GM12878 (cell line): ENCODE measurements at regions not wholly inside any gene's neighbourhood (a gene's known extent, or its start where the extent isn't known, plus 50 kb on each side); places are given as distances from the start of the nearest gene placed in this dataset.

Source experiments
- ATAC-seq: fragments of 200-7000 bp; cut with Tn5 transposase; 3 replicates; pipeline ENCODE4 v1.9.1; 2020; ENCODE audit warnings: mild to moderate bottlenecking, moderate library complexity
- BruUV-seq: library from RNA; stranded (reverse); fragments of 400-500 nt; replicated peaks from 2 replicates; lab custom pipeline; 2021; lab: Mats Ljungman, UMichigan
- CTCF ChIA-PET: fragments of 300-600 bp; sonication (Branson Sonifier 250); formaldehyde crosslinking; extraction: SDS; loops from one replicate; lab custom pipeline; 2021; ENCODE audit warnings: inconsistent platforms; lab: Yijun Ruan, JAX
- POLR2A ChIA-PET: fragments of 350-600 bp; formaldehyde crosslinking; extraction: SDS; loops from one replicate; lab custom pipeline; 2021; ENCODE audit warnings: inconsistent platforms; lab: Charles Lee
- RAD21 ChIA-PET: fragments of 300-600 bp; sonication (Branson Sonifier 250); formaldehyde crosslinking; loops from one replicate; lab custom pipeline; 2023; ENCODE audit warnings: antibody characterized with exemption; ENCODE audit not compliant: unreplicated experiment; lab: Charles Lee
- SMC1A ChIA-PET: fragments of 300-600 bp; sonication (Branson Sonifier 250); formaldehyde crosslinking; loops from one replicate; lab custom pipeline; 2023; ENCODE audit not compliant: unreplicated experiment, uncharacterized antibody; lab: Charles Lee
- DNase-seq: peaks from one replicate; pipeline ENCODE4 v3.0.0-alpha.2; 2011; ENCODE audit warnings: low read depth, low spot score
- FAIRE-seq: peaks from 3 replicates; lab custom pipeline; 2011; peaks lifted over from hg19 to GRCh38; lab: Jason Lieb, UNC
- H2AFZ ChIP-seq: 2 replicates; pipeline ENCODE4 v1.6.0; 2011; ENCODE audit warnings: low read depth, low read length, control low read depth; ENCODE audit not compliant: control insufficient read depth
- H3K27ac ChIP-seq: 2 replicates; pipeline ENCODE4 v1.5.1; 2011; ENCODE audit warnings: control low read depth; ENCODE audit not compliant: control insufficient read depth, insufficient read depth
- H3K27me3 ChIP-seq, 2 experiments: replicated peaks in 1 of 2; 2 replicates each; pipeline versions ENCODE4 v1.6.0 to v1.6.1; 2011; ENCODE audit warnings: low read length in 1 of 2; ENCODE audit not compliant: control insufficient read depth in 2 of 2, insufficient read depth in 2 of 2
- H3K36me3 ChIP-seq, 2 experiments: 2 replicates each; pipeline ENCODE4 v1.5.1; 2011; ENCODE audit warnings: low read length in 1 of 2; ENCODE audit not compliant: control insufficient read depth in 2 of 2, insufficient read depth in 2 of 2
- H3K4me1 ChIP-seq: 2 replicates; pipeline ENCODE4 v1.6.1; 2011; ENCODE audit warnings: mild to moderate bottlenecking, low read length, moderate library complexity, mixed read lengths; ENCODE audit not compliant: control insufficient read depth, insufficient read depth
- H3K4me2 ChIP-seq: 2 replicates; pipeline ENCODE4 v1.6.0; 2011; ENCODE audit warnings: control low read depth; ENCODE audit not compliant: control insufficient read depth, insufficient read depth
- H3K4me3 ChIP-seq: fragments of 200-600 bp; sonication (generic); 2 replicates; pipeline ENCODE4 v1.5.1; 2016
- H3K79me2 ChIP-seq: 2 replicates; pipeline ENCODE4 v1.6.0; 2011; ENCODE audit warnings: low read length; ENCODE audit not compliant: control insufficient read depth, insufficient read depth
- H3K9ac ChIP-seq: 2 replicates; pipeline ENCODE4 v1.8.0; 2011; ENCODE audit warnings: low read length, control low read depth, mixed read lengths; ENCODE audit not compliant: control insufficient read depth, insufficient read depth
- H3K9me3 ChIP-seq: replicated peaks from 3 replicates; pipeline ENCODE4 v1.5.1; 2011; ENCODE audit warnings: mild to moderate bottlenecking, low read length; ENCODE audit not compliant: control insufficient read depth, insufficient read depth
- H4K20me1 ChIP-seq: 2 replicates; pipeline ENCODE4 v1.6.0; 2011; ENCODE audit not compliant: control insufficient read depth, insufficient read depth
- POLR2A ChIP-seq: IDR thresholded peaks from 2 replicates; pipeline ENCODE4 v1.6.1; 2011; ENCODE audit warnings: low read depth, mild to moderate bottlenecking, low read length
- SMAD5 ChIP-seq: IDR thresholded peaks from 2 replicates; pipeline ENCODE4 v1.6.1; 2016; ENCODE audit warnings: antibody characterized with exemption, low read depth
- SUZ12 ChIP-seq: fragments of 200-600 bp; sonication (generic); IDR thresholded peaks from one replicate; pipeline ENCODE4 v1.6.1; 2018; ENCODE audit warnings: antibody characterized with exemption, mild to moderate bottlenecking; ENCODE audit not compliant: unreplicated experiment
- ZNF384 ChIP-seq: IDR thresholded peaks from 2 replicates; pipeline ENCODE4 v1.6.1; 2012; ENCODE audit warnings: low read depth, mild to moderate bottlenecking, low read length, improper control_type of control experiment, borderline replicate concordance
- WGBS: methylation state at CpG from one replicate; pipeline ENCODE4 v1.1.6; 2016; ENCODE audit warnings: low lambda C conversion rate; ENCODE audit not compliant: insufficient replicate concordance, insufficient coverage; ENCODE audit errors: missing lambda C conversion rate; 5-methylcytosine and 5-hydroxymethylcytosine counted together
- in situ Hi-C: fragments of 300-500 bp; cut with MboI; formaldehyde crosslinking; loops from 9 replicates; pipeline ENCODE4 v1.14.3; 2018; ENCODE audit warnings: mixed read lengths
- intact Hi-C: fragments of 100-400 bp; cut with micrococcal nuclease; formaldehyde crosslinking; loops from one replicate; pipeline ENCODE4 v1.14.2; 2022; ENCODE audit not compliant: unreplicated experiment
- TF ChIP-seq, protein P1 (sequence below), 3 experiments: IDR thresholded peaks in 2 of 3; conservative IDR thresholded peaks in 1 of 3; 2 replicates each; pipeline ENCODE4 v1.5.1; 2011; ENCODE audit warnings: low read depth in 3 of 3, low read length in 3 of 3, mild to moderate bottlenecking in 3 of 3, control low read depth in 2 of 3, moderate library complexity in 2 of 3, inconsistent platforms in 1 of 3, mixed read lengths in 1 of 3; ENCODE audit not compliant: control insufficient read depth in 2 of 3, insufficient read depth in 1 of 3; ENCODE audit errors: extremely low read depth in 1 of 3
- TF ChIP-seq, protein P2 (sequence below): IDR thresholded peaks from 2 replicates; pipeline ENCODE4 v1.6.1; 2012; ENCODE audit warnings: improper control_type of control experiment, low read depth, low read length; ENCODE audit not compliant: insufficient replicate concordance

DNA sequence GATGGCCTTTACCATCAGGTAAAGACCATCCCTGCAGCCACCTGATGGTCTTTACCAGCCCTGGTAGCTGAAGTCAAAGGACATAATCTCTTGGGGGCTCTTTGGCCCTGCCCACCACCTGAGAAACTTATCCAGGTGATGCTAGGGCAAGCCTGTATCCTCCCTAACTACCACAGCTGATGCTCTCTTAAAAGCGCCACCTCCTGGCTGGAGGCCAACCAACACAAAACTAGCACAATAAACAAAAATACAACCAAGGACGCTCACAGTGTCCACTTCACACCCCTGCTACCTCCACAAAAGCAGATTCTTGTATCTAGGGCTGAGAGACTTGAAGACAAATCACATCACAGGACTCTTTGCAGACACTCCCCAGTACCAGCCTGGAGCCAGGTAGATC, 357.1 kb upstream of the POU3F1 start:
- no peak overlapping the region for H3K4me2 ChIP-seq
- DNase-seq (no peak), ATAC-seq (no peak), FAIRE-seq (no peak)
- no peaks in the 10 kb centered on the region; the same call in 1 of the 3 replicates for H3K9me3 ChIP-seq
- RAD21 ChIA-PET, result interaction anchor here (1.2 kb wide), 1 partner anchor 310 kb away, joined by 3 read pairs; no protein-coding TSS in a partner anchor
- no peaks in the 10 kb centered on the region for H3K36me3 ChIP-seq
- H3K27me3 ChIP-seq, result no peaks in the 10 kb centered on the region
- H3K4me3 ChIP-seq, result no peak overlapping the region
- in situ Hi-C loops, result no loop called here
- intact Hi-C loops, result no loop called here
- POLR2A ChIA-PET, result no interaction called here
- no TSS peak for BruUV-seq
- CTCF ChIA-PET, result interaction anchor here (0.7 to 2.1 kb wide), 8 partner anchors 9 to 432 kb away, joined by 3 to 9 read pairs (median 4); no protein-coding TSS in a partner anchor
- no peak overlapping the region for H2AFZ ChIP-seq
- TF ChIP-seq, protein P1, sequence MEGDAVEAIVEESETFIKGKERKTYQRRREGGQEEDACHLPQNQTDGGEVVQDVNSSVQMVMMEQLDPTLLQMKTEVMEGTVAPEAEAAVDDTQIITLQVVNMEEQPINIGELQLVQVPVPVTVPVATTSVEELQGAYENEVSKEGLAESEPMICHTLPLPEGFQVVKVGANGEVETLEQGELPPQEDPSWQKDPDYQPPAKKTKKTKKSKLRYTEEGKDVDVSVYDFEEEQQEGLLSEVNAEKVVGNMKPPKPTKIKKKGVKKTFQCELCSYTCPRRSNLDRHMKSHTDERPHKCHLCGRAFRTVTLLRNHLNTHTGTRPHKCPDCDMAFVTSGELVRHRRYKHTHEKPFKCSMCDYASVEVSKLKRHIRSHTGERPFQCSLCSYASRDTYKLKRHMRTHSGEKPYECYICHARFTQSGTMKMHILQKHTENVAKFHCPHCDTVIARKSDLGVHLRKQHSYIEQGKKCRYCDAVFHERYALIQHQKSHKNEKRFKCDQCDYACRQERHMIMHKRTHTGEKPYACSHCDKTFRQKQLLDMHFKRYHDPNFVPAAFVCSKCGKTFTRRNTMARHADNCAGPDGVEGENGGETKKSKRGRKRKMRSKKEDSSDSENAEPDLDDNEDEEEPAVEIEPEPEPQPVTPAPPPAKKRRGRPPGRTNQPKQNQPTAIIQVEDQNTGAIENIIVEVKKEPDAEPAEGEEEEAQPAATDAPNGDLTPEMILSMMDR (IDR thresholded peaks at IDR 0.05 in 2 of 3, conservative IDR thresholded peaks at IDR 0.05 in 1 of 3; ENCODE audit: control insufficient read depth in 2 of 3, extremely low read depth in 1 of 3, insufficient read depth in 1 of 3, low read depth in 3 of 3, low read length in 3 of 3), result peak in 2 of 3 experiments; percentile 6 to 13; a peak in 1 of 6 replicates
- no peak for TF ChIP-seq SMAD5
- TF ChIP-seq, all 136 proteins: peak for 1
- no peak overlapping the region for H3K27ac ChIP-seq
- 64% methylated on average over 2 of the region's 2 CpGs for WGBS
- SMC1A ChIA-PET, result interaction anchor here (1.3 to 2.1 kb wide), 3 partner anchors 11 to 376 kb away, joined by 3 to 6 read pairs (median 5); no protein-coding TSS in a partner anchor
- no peak overlapping the region for H3K9ac ChIP-seq
- H3K4me1 ChIP-seq, result no peaks in the 10 kb centered on the region
- H4K20me1 ChIP-seq, result no peaks in the 10 kb centered on the region
- H3K79me2 ChIP-seq, result no peaks in the 10 kb centered on the region

DNA sequence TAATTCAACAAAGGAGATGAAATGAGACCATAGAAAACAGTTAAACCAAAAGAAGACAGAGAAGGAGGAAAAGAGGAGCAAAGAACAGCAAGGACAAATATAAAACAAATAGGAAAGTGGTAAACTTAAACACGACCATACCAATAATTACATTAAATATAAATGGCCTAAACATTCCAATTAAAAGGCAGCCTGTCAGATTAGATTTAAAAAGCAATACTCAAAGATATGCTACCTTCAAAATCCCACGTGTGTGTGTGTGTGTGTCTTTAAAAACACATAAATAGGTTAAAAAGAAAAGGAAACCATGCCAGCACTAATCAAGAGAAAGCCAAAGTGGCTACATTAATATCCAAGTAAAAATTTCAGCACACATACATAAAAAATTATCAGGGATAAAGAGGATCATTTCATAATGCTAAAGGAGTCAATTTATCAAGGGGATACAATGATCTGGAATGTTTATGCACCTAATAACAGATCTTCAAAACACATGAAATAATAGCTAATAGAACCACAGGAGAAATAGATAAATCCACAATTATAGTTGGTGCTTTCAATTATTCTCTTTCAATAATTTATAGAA, 355.7 kb upstream of the POU3F1 start:
- ATAC-seq (no peak), FAIRE-seq (no peak), DNase-seq (no peak)
- POLR2A ChIA-PET, result no interaction called here
- CTCF ChIA-PET, result interaction anchor here (2.1 kb wide), 1 partner anchor 8 kb away, joined by 7 read pairs; no protein-coding TSS in a partner anchor
- BruUV-seq, result no TSS peak
- RAD21 ChIA-PET, result no interaction called here
- 5% methylated on average over 2 of the region's 2 CpGs for WGBS
- H3K4me1 ChIP-seq, result no peaks in the 10 kb centered on the region
- no peak overlapping the region for H3K4me3 ChIP-seq
- intact Hi-C loops, result no loop called here
- no peaks in the 10 kb centered on the region for H3K79me2 ChIP-seq
- no peak overlapping the region for H3K9ac ChIP-seq
- in situ Hi-C loops, result no loop called here
- no peaks in the 10 kb centered on the region for H3K36me3 ChIP-seq
- SMC1A ChIA-PET, result interaction anchor here (2.1 kb wide), 1 partner anchor 375 kb away, joined by 6 read pairs; no protein-coding TSS in a partner anchor
- H3K27ac ChIP-seq, result no peak overlapping the region
- no peaks in the 10 kb centered on the region for H4K20me1 ChIP-seq
- no peaks in the 10 kb centered on the region; the same call in 1 of the 3 replicates for H3K9me3 ChIP-seq
- H3K27me3 ChIP-seq, result no peaks in the 10 kb centered on the region
- no peak overlapping the region for H3K4me2 ChIP-seq
- H2AFZ ChIP-seq, result no peak overlapping the region
- no peak for TF ChIP-seq ZNF384
- TF ChIP-seq, protein P2, sequence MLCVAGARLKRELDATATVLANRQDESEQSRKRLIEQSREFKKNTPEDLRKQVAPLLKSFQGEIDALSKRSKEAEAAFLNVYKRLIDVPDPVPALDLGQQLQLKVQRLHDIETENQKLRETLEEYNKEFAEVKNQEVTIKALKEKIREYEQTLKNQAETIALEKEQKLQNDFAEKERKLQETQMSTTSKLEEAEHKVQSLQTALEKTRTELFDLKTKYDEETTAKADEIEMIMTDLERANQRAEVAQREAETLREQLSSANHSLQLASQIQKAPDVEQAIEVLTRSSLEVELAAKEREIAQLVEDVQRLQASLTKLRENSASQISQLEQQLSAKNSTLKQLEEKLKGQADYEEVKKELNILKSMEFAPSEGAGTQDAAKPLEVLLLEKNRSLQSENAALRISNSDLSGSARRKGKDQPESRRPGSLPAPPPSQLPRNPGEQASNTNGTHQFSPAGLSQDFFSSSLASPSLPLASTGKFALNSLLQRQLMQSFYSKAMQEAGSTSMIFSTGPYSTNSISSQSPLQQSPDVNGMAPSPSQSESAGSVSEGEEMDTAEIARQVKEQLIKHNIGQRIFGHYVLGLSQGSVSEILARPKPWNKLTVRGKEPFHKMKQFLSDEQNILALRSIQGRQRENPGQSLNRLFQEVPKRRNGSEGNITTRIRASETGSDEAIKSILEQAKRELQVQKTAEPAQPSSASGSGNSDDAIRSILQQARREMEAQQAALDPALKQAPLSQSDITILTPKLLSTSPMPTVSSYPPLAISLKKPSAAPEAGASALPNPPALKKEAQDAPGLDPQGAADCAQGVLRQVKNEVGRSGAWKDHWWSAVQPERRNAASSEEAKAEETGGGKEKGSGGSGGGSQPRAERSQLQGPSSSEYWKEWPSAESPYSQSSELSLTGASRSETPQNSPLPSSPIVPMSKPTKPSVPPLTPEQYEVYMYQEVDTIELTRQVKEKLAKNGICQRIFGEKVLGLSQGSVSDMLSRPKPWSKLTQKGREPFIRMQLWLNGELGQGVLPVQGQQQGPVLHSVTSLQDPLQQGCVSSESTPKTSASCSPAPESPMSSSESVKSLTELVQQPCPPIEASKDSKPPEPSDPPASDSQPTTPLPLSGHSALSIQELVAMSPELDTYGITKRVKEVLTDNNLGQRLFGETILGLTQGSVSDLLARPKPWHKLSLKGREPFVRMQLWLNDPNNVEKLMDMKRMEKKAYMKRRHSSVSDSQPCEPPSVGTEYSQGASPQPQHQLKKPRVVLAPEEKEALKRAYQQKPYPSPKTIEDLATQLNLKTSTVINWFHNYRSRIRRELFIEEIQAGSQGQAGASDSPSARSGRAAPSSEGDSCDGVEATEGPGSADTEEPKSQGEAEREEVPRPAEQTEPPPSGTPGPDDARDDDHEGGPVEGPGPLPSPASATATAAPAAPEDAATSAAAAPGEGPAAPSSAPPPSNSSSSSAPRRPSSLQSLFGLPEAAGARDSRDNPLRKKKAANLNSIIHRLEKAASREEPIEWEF, result no peak
- no peak for TF ChIP-seq SUZ12
- no peak for TF ChIP-seq POLR2A
